HEK293T (cell line): ENCODE measurements at regions not wholly inside any gene's neighbourhood (a gene's known extent, or its start where the extent isn't known, plus 50 kb on each side); places are given as distances from the start of the nearest gene placed in this dataset.

ENCODE experiments used
- CTCF ChIA-PET: fragments of 350-600 bp; formaldehyde crosslinking; extraction: SDS; loops from one replicate; lab custom pipeline; 2021; ENCODE audit warnings: antibody characterized with exemption, inconsistent platforms; lab: Yijun Ruan, JAX
- POLR2A ChIA-PET: fragments of 350-600 bp; formaldehyde crosslinking; extraction: SDS; loops from one replicate; lab custom pipeline; 2020; ENCODE audit warnings: antibody characterized with exemption, inconsistent platforms; lab: Yijun Ruan, JAX
- DNase-seq: peaks from one replicate; pipeline ENCODE4 v3.0.0; 2012; ENCODE audit warnings: mixed read lengths; ENCODE audit errors: extremely low spot score
- ARNT ChIP-seq: fragments of 450-650 bp; IDR thresholded peaks from 2 replicates; pipeline ENCODE4 v1.6.1; 2017; ENCODE audit warnings: mild to moderate bottlenecking
- BHLHE40 ChIP-seq: fragments of 450-650 bp; IDR thresholded peaks from 2 replicates; pipeline ENCODE4 v1.6.1; 2016; ENCODE audit warnings: mild to moderate bottlenecking, moderate library complexity, borderline replicate concordance
- CTBP1 ChIP-seq: fragments of 450-650 bp; IDR thresholded peaks from 2 replicates; pipeline ENCODE4 v1.6.1; 2016; ENCODE audit warnings: borderline replicate concordance
- ELF4 ChIP-seq: fragments of 450-650 bp; IDR thresholded peaks from 2 replicates; pipeline ENCODE4 v1.6.1; 2017; ENCODE audit warnings: antibody characterized with exemption
- FOXA1 ChIP-seq: fragments of 450-650 bp; IDR thresholded peaks from 2 replicates; pipeline ENCODE4 v1.6.1; 2016; ENCODE audit warnings: mild to moderate bottlenecking
- FOXK2 ChIP-seq: fragments of 450-650 bp; IDR thresholded peaks from 2 replicates; pipeline ENCODE4 v1.6.1; 2016; ENCODE audit warnings: mild to moderate bottlenecking
- FOXM1 ChIP-seq: fragments of 450-650 bp; IDR thresholded peaks from 2 replicates; pipeline ENCODE4 v1.6.1; 2017; ENCODE audit warnings: mild to moderate bottlenecking, borderline replicate concordance
- HDGF ChIP-seq: fragments of 450-650 bp; IDR thresholded peaks from 2 replicates; pipeline ENCODE4 v1.6.1; 2017; ENCODE audit warnings: antibody characterized with exemption, borderline replicate concordance
- L3MBTL2 ChIP-seq: fragments of 450-650 bp; conservative IDR thresholded peaks from 2 replicates; pipeline ENCODE4 v1.6.1; 2016; ENCODE audit warnings: mild to moderate bottlenecking
- LEF1 ChIP-seq: fragments of 450-650 bp; IDR thresholded peaks from 2 replicates; pipeline ENCODE4 v1.6.1; 2017; ENCODE audit warnings: mild to moderate bottlenecking, borderline replicate concordance
- NFRKB ChIP-seq: fragments of 450-650 bp; IDR thresholded peaks from 2 replicates; pipeline ENCODE4 v1.6.1; 2016; ENCODE audit warnings: mild to moderate bottlenecking, moderate library complexity
- PKNOX1 ChIP-seq: fragments of 450-650 bp; IDR thresholded peaks from 2 replicates; pipeline ENCODE4 v1.6.1; 2016
- SP1 ChIP-seq: fragments of 450-650 bp; IDR thresholded peaks from 2 replicates; pipeline ENCODE4 v1.6.1; 2017
- SUZ12 ChIP-seq: fragments of 450-650 bp; IDR thresholded peaks from 2 replicates; pipeline ENCODE4 v1.6.1; 2016; ENCODE audit warnings: mild to moderate bottlenecking
- TARDBP ChIP-seq: fragments of 450-650 bp; IDR thresholded peaks from 2 replicates; pipeline ENCODE4 v1.6.1; 2016
- ZNF384 ChIP-seq: fragments of 450-650 bp; IDR thresholded peaks from 2 replicates; pipeline ENCODE4 v1.6.1; 2016

GRCh38 chr1:82487778-82488177, 687.0 kb downstream of the ADGRL2 start:
- POLR2A ChIA-PET = no interaction called here
- CTCF ChIA-PET = no interaction called here
- no peak for DNase-seq
- TF ChIP-seq FOXA1 (no peak), FOXK2 (no peak), TARDBP (no peak), PKNOX1 (no peak), FOXM1 (no peak)

GRCh38 chr1:82486969-82487368, 686.2 kb downstream of the ADGRL2 start:
- DNase-seq = no peak
- CTCF ChIA-PET = no interaction called here
- POLR2A ChIA-PET = no interaction called here
- TF ChIP-seq TARDBP (no peak), LEF1 (no peak), SP1 (no peak), ZNF384 (no peak), BHLHE40 (no peak), NFRKB (no peak), HDGF (no peak), PKNOX1 (no peak), CTBP1 (no peak), ARNT (no peak), FOXM1 (no peak), L3MBTL2 (no peak), SUZ12 (no peak), FOXK2 (no peak), ELF4 (no peak), FOXA1 (no peak)

- no peak for TF ChIP-seq ELF4
- TF ChIP-seq TARDBP = no peak
- no peak for TF ChIP-seq SP1
- TF ChIP-seq ZNF384 = no peak
- TF ChIP-seq SUZ12 = no peak
- no peak for TF ChIP-seq L3MBTL2
- TF ChIP-seq NFRKB = no peak
- TF ChIP-seq PKNOX1 = no peak
- no peak for TF ChIP-seq HDGF
- TF ChIP-seq FOXK2 = no peak
- no peak for TF ChIP-seq FOXM1
- TF ChIP-seq ARNT = no peak
- no peak for DNase-seq
- POLR2A ChIA-PET = no interaction called here
- CTCF ChIA-PET = interaction anchor here (0.6 kb wide), 1 partner anchor 380 kb away, joined by 3 read pairs; no protein-coding TSS in a partner anchor
These were observed 685.7 kb downstream of the ADGRL2 start for GRCh38 chr1:82486468-82486867.

GRCh38 chr1:82485591-82486369, 685.0 kb downstream of the ADGRL2 start:
- no peak for DNase-seq
- POLR2A ChIA-PET = no interaction called here
- CTCF ChIA-PET = interaction anchor here (0.6 kb wide), 1 partner anchor 381 kb away, joined by 3 read pairs; no protein-coding TSS in a partner anchor
- TF ChIP-seq BHLHE40 (no peak), HDGF (no peak), FOXA1 (no peak), LEF1 (no peak), NFRKB (no peak), ARNT (no peak), FOXK2 (no peak), ELF4 (no peak)

GRCh38 chr1:82483146-82483545, 682.4 kb downstream of the ADGRL2 start:
- POLR2A ChIA-PET = no interaction called here
- no peak for TF ChIP-seq ZNF384
- TF ChIP-seq LEF1 = no peak
- TF ChIP-seq PKNOX1 = no peak
- TF ChIP-seq TARDBP = no peak
- no peak for TF ChIP-seq BHLHE40
- no peak for TF ChIP-seq CTBP1
- no peak for TF ChIP-seq L3MBTL2
- no peak for TF ChIP-seq FOXA1
- no peak for TF ChIP-seq HDGF
- TF ChIP-seq SUZ12 = no peak
- TF ChIP-seq ELF4 = no peak
- no peak for TF ChIP-seq SP1
- CTCF ChIA-PET = interaction anchor here (0.6 to 0.7 kb wide), 2 partner anchors 150 to 480 kb away, joined by 3 to 4 read pairs; no protein-coding TSS in a partner anchor
- no peak for DNase-seq
